K562 (cell line): ENCODE measurements at regions not wholly inside any gene's neighbourhood (a gene's known extent, or its start where the extent isn't known, plus 50 kb on each side); places are given as distances from the start of the nearest gene placed in this dataset.

Source experiments
- ATAC-seq: fragments of 200-7000 bp; cut with Tn5 transposase; 3 replicates; pipeline ENCODE4 v1.9.1; 2020; ENCODE audit warnings: moderate library complexity
- BruUV-seq: library from RNA; stranded (reverse); fragments of 400-500 nt; replicated peaks from 2 replicates; lab custom pipeline; 2021; lab: Mats Ljungman, UMichigan
- CTCF ChIA-PET: fragments of 300-600 bp; formaldehyde crosslinking; extraction: SDS; loops from one replicate; lab custom pipeline; 2021; ENCODE audit warnings: low intra/inter-chr PET ratio; lab: Yijun Ruan, JAX
- POLR2A ChIA-PET: fragments of 300-600, 350-650 bp; sonication (Branson Sonifier 250); formaldehyde crosslinking; extraction: SDS; loops from one replicate; lab custom pipeline; 2021; ENCODE audit warnings: antibody characterized with exemption, inconsistent platforms; lab: Yijun Ruan, JAX
- DNase-seq, 4 experiments: peaks; one replicate each; pipeline versions ENCODE4 v3.0.0 to v3.0.0-alpha.2; 2011 to 2018; ENCODE audit warnings: low spot score in 3 of 4, mixed read lengths in 3 of 4; ENCODE audit errors: extremely low read depth in 1 of 4
- FAIRE-seq: peaks from 2 replicates; lab custom pipeline; 2011; peaks lifted over from hg19 to GRCh38; lab: Jason Lieb, UNC
- H2AFZ ChIP-seq: 2 replicates; pipeline ENCODE4 v1.6.0; 2011; ENCODE audit warnings: low read depth, low read length, control low read depth, inconsistent platforms
- H3K27ac ChIP-seq: fragments of 200-600 bp; 3 replicates; pipeline ENCODE4 v1.8.0; 2011; ENCODE audit warnings: low read depth, mild to moderate bottlenecking, control low read depth, inconsistent platforms, low read length, moderate library complexity, mixed read lengths; ENCODE audit errors: extremely low read depth
- H3K27me3 ChIP-seq, 2 experiments: fragments of 300-600 bp in 1 of 2; 2 replicates in 1 of 2; 3 replicates in 1 of 2; pipeline versions ENCODE4 v1.6.0 to v1.8.0; 2011; ENCODE audit warnings: inconsistent platforms in 2 of 2, low read length in 2 of 2, mild to moderate bottlenecking in 1 of 2, mixed read lengths in 1 of 2, moderate library complexity in 1 of 2; ENCODE audit not compliant: control insufficient read depth in 2 of 2, insufficient read depth in 2 of 2
- H3K36me3 ChIP-seq: fragments of 300-600 bp; 3 replicates; pipeline ENCODE4 v1.8.0; 2011; ENCODE audit warnings: mild to moderate bottlenecking, low read length, inconsistent platforms; ENCODE audit not compliant: control insufficient read depth, insufficient read depth
- H3K4me1 ChIP-seq, 2 experiments: fragments of 200-600 bp in 1 of 2; replicated peaks in 1 of 2; 2 replicates in 1 of 2; 3 replicates in 1 of 2; pipeline versions ENCODE4 v1.5.1 to v1.8.0; 2011; ENCODE audit warnings: inconsistent platforms in 2 of 2, low read length in 2 of 2, mild to moderate bottlenecking in 1 of 2, mixed read lengths in 1 of 2, moderate library complexity in 1 of 2; ENCODE audit not compliant: control insufficient read depth in 2 of 2, insufficient read depth in 2 of 2
- H3K4me2 ChIP-seq: 2 replicates; pipeline ENCODE4 v1.6.1; 2011; ENCODE audit warnings: low read length, control low read depth, inconsistent platforms, mixed read lengths; ENCODE audit not compliant: insufficient read depth
- H3K4me3 ChIP-seq: fragments of 200-600 bp; sonication (generic), shearing (Covaris generic); 2 replicates; pipeline ENCODE4 v1.5.1; 2016; ENCODE audit warnings: control low read depth, inconsistent platforms
- H3K79me2 ChIP-seq: fragments of 200-600 bp; 3 replicates; pipeline ENCODE4 v1.8.0; 2011; ENCODE audit warnings: low read length, inconsistent platforms; ENCODE audit not compliant: control insufficient read depth, insufficient read depth
- H3K9ac ChIP-seq, 2 experiments: 2 replicates each; pipeline versions ENCODE4 v1.6.0 to v1.6.1; 2011; ENCODE audit warnings: low read depth in 2 of 2, low read length in 2 of 2, control low read depth in 1 of 2, inconsistent platforms in 1 of 2, mild to moderate bottlenecking in 1 of 2, mixed read lengths in 1 of 2; ENCODE audit not compliant: insufficient read depth in 1 of 2
- H3K9me1 ChIP-seq: one replicate; pipeline ENCODE4 v1.6.0; 2011; ENCODE audit warnings: inconsistent platforms, mild to moderate bottlenecking, low read length, moderate library complexity; ENCODE audit not compliant: control insufficient read depth, insufficient read depth
- H3K9me3 ChIP-seq: replicated peaks from 2 replicates; pipeline ENCODE4 v1.5.1; 2011; ENCODE audit warnings: low read depth, low read length, inconsistent platforms; ENCODE audit not compliant: control insufficient read depth, insufficient read depth
- H4K20me1 ChIP-seq: replicated peaks from 2 replicates; pipeline ENCODE4 v1.6.1; 2011; ENCODE audit warnings: low read length, inconsistent platforms, mixed read lengths; ENCODE audit not compliant: control insufficient read depth, insufficient read depth
- KAT2B ChIP-seq: IDR thresholded peaks from one replicate; pipeline ENCODE4 v1.6.1; 2012; ENCODE audit warnings: low read depth, mild to moderate bottlenecking, control low read depth, inconsistent platforms, low read length, moderate library complexity
- MTA2 ChIP-seq: fragments of 450-650 bp; IDR thresholded peaks from 2 replicates; pipeline ENCODE4 v1.6.1; 2016; ENCODE audit warnings: low read depth
- NR2C1 ChIP-seq, 2 experiments: fragments of 450-650 bp; IDR thresholded peaks; 2 replicates each; pipeline ENCODE4 v1.6.1; 2017; ENCODE audit warnings: mild to moderate bottlenecking in 2 of 2, antibody characterized with exemption in 1 of 2, inconsistent platforms in 1 of 2, missing compliant biosample characterization in 1 of 2, missing genetic modification characterization in 1 of 2
- ZKSCAN3 ChIP-seq: fragments of 250-450 bp; sonication (Bioruptor Pico); IDR thresholded peaks from 2 replicates; pipeline ENCODE4 v1.4.0; 2020
- ZNF589 ChIP-seq: fragments of 200-800 bp; sonication (Bioruptor generic); IDR thresholded peaks from 2 replicates; pipeline ENCODE4 v1.6.1; 2016; ENCODE audit warnings: low read depth, missing genetic modification characterization, missing compliant biosample characterization
- ZSCAN29 ChIP-seq: fragments of 450-650 bp; IDR thresholded peaks from 2 replicates; pipeline ENCODE4 v1.6.1; 2017
- WGBS: fragments of 100-300 bp; shearing (Covaris generic); methylation state at CpG from one replicate; pipeline ENCODE4 v1.1.6; 2016; ENCODE audit warnings: low coverage, mixed read lengths; ENCODE audit not compliant: insufficient coverage; ENCODE audit errors: missing lambda C conversion rate; 5-methylcytosine and 5-hydroxymethylcytosine counted together
- in situ Hi-C: fragments of 300-500 bp; cut with MboI; formaldehyde crosslinking; loops from 4 replicates; pipeline ENCODE4 v1.15.0; 2018; ENCODE audit warnings: inconsistent platforms, mixed read lengths
- intact Hi-C: fragments of 100-400 bp; cut with micrococcal nuclease; formaldehyde crosslinking; loops from 2 replicates; pipeline ENCODE4 v1.14.2; 2022
- TF ChIP-seq, protein P1 (sequence below), 2 experiments: IDR thresholded peaks in 1 of 2; conservative IDR thresholded peaks in 1 of 2; 2 replicates each; pipeline ENCODE4 v1.6.1; 2016; ENCODE audit warnings: low read depth in 2 of 2, mild to moderate bottlenecking in 1 of 2, missing compliant biosample characterization in 1 of 2, missing genetic modification characterization in 1 of 2, moderate library complexity in 1 of 2

DNA sequence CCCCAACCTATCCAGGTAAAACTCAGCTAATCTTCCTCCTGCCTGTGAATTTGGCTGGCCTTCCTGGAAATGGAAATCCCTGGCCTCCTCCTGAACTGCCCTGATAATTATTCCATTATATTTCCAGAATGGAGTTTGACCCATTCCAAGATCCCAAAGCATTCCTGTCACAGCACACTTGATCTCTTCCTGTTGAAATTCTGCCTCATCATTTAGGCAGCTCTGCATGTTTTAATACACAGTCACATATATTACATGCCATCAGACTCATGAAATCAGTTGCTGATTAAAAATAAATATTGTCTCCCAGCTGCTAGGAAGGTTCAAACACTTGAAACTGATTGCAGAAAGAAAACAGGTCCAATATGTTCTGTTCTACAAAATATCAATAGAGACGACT, 148.2 kb upstream of the PALMD start:
- no peaks in the 10 kb centered on the region for H3K36me3 ChIP-seq
- H3K9me3 ChIP-seq = no peaks in the 10 kb centered on the region
- H3K9ac ChIP-seq = no peak overlapping the region
- CTCF ChIA-PET = no interaction called here
- no TSS peak for BruUV-seq
- FAIRE-seq (no peak), DNase-seq (no peak), ATAC-seq (no peak)
- H3K4me1 ChIP-seq = no peaks in the 10 kb centered on the region
- no peak overlapping the region for H3K4me2 ChIP-seq
- H3K27me3 ChIP-seq = no peaks in the 10 kb centered on the region
- intact Hi-C loops (loop anchor here (5.0 kb wide), 1 partner anchor 100 kb away; no protein-coding TSS in a partner anchor), in situ Hi-C loops (no loop called here)
- TF ChIP-seq ZKSCAN3 (CRISPR knock-in tag) (no peak), MTA2 (no peak), NR2C1 (IDR thresholded peaks at IDR 0.05) (no peak), NR2C1 (tag; IDR thresholded peaks at IDR 0.05) (no peak), ZNF589 (CRISPR knock-in tag) (no peak)
- no peaks in the 10 kb centered on the region for H3K9me1 ChIP-seq
- WGBS = 7% methylated on average over 1 of the region's 1 CpG
- POLR2A ChIA-PET = interaction anchor here (0.8 to 1.1 kb wide), 3 partner anchors 15 to 148 kb away, joined by 4 to 5 read pairs (median 5); partner anchors contain the start of gene PALMD
- no peaks in the 10 kb centered on the region for H4K20me1 ChIP-seq
- H2AFZ ChIP-seq = no peak overlapping the region
- no peak overlapping the region for H3K4me3 ChIP-seq
- H3K27ac ChIP-seq = no peak overlapping the region
- no peaks in the 10 kb centered on the region for H3K79me2 ChIP-seq

DNA sequence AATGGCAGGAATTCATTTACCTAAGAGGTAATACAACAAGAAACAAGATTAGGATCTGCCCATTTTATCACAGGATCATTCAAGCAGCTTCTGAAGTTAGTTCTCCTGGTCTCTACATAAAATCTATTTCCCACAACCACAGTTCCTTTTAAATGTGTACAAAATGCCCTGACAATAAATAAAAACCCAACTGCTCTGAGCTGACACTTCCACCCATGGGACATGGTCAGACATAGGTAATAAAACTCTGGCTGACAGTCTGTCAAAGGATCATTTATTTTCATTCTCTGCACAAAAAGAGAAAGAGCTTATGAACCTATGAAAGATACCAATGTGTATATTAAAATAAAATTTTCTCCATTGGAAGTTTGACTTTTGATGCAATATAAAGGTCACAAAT, 145.4 kb upstream of the PALMD start:
- H3K9ac ChIP-seq = no peak overlapping the region
- no peak overlapping the region for H3K4me2 ChIP-seq
- H4K20me1 ChIP-seq = no peaks in the 10 kb centered on the region
- no peaks in the 10 kb centered on the region for H3K79me2 ChIP-seq
- no peaks in the 10 kb centered on the region for H3K27me3 ChIP-seq
- no peaks in the 10 kb centered on the region for H3K36me3 ChIP-seq
- BruUV-seq = no TSS peak
- ChIA-PET POLR2A (interaction anchor here (0.5 kb wide), 1 partner anchor 147 kb away, joined by 3 read pairs; no protein-coding TSS in a partner anchor), CTCF (no interaction called here)
- FAIRE-seq = no peak
- H3K4me3 ChIP-seq = no peak overlapping the region
- no peak overlapping the region for H3K27ac ChIP-seq
- no peak for ATAC-seq
- in situ Hi-C loops (no loop called here), intact Hi-C loops (no loop called here)
- no peaks in the 10 kb centered on the region for H3K9me3 ChIP-seq
- H3K9me1 ChIP-seq = no peaks in the 10 kb centered on the region
- no peak for DNase-seq
- no peak overlapping the region for H2AFZ ChIP-seq
- H3K4me1 ChIP-seq = peaks cover 0 to 9% of the 10 kb centered on the region in 2 experiments; a peak in 3 of 5 replicates
- no peak for TF ChIP-seq ZSCAN29
- TF ChIP-seq, protein P1, sequence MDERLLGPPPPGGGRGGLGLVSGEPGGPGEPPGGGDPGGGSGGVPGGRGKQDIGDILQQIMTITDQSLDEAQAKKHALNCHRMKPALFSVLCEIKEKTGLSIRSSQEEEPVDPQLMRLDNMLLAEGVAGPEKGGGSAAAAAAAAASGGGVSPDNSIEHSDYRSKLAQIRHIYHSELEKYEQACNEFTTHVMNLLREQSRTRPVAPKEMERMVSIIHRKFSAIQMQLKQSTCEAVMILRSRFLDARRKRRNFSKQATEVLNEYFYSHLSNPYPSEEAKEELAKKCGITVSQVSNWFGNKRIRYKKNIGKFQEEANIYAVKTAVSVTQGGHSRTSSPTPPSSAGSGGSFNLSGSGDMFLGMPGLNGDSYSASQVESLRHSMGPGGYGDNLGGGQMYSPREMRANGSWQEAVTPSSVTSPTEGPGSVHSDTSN (CRISPR knock-in tag; IDR thresholded peaks at IDR 0.05; ENCODE audit: low read depth) = no peak
- TF ChIP-seq, protein P1 (tag; conservative IDR thresholded peaks at IDR 0.05; ENCODE audit: low read depth) = peak; percentile 40; the same call in 1 of the 2 replicates
- TF ChIP-seq KAT2B = no peak
